GM21717 (cell line): ENCODE measurements at regions not wholly inside any gene's neighbourhood (a gene's known extent, or its start where the extent isn't known, plus 50 kb on each side); places are given as distances from the start of the nearest gene placed in this dataset.

ENCODE experiments used
- ATAC-seq: cut with Tn5 transposase; IDR thresholded peaks from one replicate; pipeline ENCODE4 v1.9.1; 2021; ENCODE audit warnings: mild to moderate bottlenecking, moderate library complexity; ENCODE audit not compliant: unreplicated experiment

DNA sequence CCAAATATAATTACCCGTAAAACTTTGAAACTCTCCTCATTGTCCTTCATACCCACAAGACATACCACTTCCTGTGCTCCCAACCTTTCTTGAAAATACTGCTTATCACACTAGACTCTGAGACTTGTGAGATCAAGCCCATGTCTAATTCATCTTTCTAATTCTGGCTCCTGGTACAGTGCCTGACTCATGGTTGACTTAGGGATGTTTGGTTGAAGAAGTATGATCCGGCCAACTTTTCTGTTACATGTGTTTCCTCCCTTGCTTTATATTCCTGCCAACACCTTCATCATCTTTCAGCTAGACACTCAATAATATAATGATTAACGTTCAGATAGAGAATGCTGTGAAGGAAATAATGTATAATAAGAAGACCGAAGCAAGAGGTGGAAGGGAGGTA lies 58.2 kb downstream of the MEX3B start:
- no peak for ATAC-seq

DNA sequence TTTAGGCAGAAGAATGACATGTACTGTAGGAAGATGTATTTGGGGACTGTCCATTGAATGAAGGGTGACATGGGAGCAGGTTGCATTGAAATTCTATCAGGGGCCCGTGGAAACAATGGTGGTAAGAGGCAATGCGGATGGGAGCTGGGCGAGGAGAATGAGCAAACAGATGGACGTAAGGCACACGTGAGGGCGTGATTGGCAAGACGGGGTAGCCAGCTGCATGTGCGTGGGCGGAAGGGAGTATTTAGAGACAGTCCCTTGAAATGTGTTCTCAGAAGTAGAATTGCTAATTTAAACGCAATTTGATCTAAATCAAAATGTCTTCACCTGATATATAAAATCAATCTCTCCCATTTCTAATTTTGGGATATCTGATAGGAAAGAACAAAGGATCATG lies 62.3 kb downstream of the MEX3B start:
- no peak for ATAC-seq

DNA sequence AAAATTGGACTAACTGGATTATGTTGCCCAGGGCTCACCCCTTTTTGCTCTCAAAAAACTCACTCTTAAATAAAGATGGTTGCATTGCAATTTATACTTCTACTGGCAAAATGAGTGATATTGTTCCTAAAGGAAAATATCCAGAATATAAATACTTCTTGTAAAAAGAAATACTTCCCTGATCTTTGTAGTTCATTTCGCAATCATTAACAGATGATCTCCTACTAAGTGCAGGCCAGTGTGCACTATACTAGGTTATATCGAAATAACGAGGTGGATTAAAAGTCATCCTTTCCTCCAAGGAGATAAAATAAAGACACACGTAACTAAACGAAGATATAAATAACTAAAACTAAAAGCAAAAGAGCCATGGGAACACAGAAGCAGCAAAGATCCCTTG lies 63.0 kb downstream of the MEX3B start:
- no peak for ATAC-seq

DNA sequence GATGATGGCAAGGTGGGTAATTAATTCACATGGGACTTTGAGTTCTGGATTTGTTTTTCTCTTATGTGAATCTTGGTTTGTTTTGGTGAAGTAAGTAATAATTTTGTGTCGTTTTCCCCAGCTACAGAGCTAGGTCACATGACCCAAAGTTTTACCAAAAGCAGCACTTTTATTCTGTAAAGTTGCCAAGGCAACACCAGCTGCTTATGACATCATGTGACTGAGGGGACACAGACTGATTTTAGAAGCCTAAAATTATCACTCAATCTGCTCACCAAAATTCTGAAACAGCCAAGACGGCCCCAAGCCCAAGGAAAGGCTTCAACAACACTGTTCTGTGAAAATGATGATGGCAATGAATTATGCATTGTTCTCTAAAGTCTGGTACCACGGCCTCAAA lies 63.9 kb downstream of the MEX3B start:
- no peak for ATAC-seq

DNA sequence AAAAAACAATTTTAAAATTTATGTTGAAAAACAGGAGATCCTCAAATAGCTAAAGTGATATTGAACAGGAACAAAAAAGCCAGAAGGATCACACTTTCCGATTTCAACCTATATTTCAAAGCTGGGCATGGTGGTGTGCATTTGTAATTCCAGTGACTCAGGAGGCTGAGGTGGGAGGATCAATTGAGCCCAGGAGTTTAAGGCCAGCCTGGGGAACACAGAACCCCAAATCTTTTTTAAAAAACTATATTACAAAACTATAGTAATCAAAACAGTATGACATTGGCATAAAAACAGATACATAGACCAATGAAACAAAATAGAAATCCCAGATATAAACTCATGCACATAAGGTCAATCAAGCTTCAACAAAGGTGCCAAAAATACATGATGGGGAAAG lies 68.4 kb downstream of the MEX3B start:
- no peak for ATAC-seq

DNA sequence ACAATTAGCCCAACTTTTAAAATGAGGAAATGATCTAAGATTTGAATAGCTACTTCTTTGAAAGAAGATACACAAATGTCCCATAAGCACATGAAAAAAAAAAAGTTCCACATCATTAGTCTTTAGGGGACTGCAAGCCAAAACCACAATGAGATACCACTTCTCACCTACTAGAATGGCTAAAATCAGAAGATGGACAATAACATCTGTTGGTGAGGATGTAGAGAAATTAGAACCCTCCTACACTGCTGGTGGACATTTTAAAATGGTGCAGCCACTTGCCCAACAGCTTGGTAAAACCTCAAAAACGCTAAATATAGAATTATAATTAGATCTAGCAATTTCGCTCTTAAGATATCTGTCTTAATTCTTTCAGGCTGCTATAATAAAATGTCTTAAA lies 77.1 kb downstream of the MEX3B start:
- ATAC-seq, result no peak

DNA sequence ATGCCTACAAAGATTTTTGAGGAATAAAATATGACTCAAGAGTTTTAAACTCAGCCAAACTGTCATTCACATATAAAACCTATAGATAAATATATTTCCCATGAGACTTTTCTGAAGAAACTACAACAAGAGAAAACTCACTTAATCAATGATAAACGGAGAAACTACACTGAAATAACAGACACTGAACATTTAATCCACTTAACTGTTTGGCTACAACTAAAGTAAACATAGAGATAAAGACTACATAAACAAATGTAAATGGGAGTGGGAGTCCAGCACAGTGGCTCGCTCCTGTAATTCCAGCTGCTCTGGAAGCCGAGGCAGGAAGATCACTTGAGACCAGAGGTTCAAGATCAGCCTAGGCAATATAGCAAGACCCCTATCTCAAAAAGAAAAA lies 79.2 kb downstream of the MEX3B start:
- no peak for ATAC-seq

DNA sequence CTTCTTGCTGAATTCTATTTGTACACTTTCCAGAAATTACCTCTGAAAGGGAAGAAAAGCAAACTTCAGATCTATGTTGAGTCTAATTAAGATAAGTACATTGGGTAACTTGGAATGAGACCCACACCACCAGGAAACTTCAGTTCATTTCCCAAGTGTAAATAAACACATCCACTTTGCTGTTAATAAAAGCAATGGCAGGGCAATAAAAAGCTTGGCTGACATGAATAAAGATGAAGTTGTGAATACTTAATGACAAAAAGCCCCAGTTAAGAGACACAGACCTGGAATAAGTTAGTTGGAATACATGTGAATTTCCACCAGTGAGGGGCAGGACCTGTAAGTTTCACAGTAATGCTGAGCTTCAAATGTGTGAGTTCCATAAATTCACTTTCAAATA lies 83.3 kb downstream of the MEX3B start:
- ATAC-seq, result no peak

DNA sequence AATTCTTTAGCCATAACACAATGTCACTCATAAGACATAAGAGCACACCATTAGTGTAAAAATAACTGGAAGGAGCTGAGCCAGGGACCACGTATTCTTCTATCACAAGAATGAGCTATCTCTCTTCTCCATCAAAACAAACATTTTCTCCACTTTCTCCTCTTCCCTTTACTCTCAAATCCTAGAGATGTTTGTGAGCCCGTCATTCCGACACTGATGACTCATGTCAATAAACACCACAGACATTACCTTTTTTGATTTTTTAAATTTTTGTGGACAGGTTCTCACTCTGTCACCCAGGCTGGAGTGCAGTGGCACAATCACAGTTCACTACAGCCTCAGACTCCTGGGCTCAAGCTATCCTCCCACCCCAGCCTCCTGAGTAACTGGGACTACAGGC lies 86.6 kb downstream of the MEX3B start:
- no peak for ATAC-seq

DNA sequence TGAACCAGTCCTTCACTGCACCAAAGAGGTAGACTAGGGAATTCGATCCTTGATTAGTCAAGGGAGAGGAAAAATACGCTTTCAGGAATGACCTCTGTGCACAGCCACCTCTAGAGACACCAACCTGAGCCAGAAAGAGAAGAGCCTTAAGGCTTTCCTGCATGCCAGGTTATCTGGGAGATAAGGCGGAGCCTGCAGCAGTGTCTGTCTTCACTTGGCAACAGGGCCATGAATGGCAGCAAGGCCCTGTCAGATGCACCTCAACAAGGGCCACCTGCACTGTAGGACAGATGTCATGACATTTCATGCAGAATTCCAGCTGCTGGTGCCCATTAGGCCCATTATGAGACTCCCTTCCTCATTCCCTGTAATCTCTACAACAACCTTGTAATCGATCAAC lies 88.1 kb downstream of the MEX3B start:
- ATAC-seq, result no peak

DNA sequence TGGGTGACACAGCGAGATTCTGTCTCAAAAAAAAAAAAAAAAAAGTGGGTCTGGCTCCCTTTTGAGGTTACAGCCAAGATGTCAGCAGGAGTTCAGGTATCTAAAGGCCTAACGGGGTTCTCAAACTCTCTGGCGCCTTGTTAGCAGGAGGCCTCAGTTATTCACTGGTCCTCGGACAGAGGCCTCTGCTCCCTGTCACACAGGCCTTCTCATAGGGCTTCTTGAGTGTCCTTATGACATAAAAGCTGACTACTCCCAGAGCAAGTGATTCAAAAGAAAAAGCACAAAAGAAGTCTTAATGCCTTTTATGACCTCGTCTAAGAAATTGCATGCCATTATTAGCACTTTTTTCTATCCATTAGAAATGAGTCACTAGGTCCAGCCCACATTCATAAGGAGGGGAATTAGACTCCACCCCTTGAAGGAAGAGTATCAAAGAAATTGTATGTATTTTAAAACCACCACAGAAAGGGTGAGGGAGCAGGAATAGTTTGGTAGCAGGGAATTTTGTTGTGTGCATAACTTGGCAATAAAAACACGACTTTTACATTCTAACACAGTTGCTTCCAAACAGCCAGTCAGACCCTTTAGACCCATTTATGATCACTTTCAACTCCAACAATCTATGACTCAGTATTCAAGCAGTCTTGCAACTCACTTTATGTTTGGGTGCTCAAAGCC lies 90.3 kb downstream of the MEX3B start:
- ATAC-seq, result no peak

DNA sequence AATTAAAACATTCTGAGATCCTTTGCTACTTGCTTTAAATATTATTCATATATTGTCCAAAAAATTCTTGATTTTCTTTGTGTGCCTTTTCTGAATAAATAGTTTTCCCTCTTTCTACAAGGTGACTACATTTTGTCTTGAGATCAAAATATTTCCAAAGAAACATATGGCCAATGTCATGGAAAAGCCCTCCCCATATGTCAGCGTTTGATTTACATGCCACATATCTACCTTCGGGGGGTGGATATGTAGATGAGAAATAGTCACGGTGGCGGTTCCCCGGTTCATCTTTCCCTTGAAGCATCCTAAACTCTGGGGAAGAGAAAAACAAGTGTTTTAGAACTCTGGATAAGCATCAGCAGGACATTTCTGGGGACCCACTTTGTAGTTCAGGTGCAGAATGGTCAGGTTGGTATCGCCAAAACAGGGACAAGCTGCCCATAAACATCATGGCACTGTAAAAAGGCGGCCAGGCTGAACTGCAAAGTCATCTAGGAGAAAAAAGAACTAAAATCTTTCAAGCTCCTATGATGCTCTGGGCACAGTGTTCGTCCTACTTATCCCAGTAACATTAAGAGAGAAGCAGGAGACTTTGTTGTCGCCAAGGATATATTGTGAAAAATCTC lies 91.5 kb downstream of the MEX3B start:
- no peak for ATAC-seq

DNA sequence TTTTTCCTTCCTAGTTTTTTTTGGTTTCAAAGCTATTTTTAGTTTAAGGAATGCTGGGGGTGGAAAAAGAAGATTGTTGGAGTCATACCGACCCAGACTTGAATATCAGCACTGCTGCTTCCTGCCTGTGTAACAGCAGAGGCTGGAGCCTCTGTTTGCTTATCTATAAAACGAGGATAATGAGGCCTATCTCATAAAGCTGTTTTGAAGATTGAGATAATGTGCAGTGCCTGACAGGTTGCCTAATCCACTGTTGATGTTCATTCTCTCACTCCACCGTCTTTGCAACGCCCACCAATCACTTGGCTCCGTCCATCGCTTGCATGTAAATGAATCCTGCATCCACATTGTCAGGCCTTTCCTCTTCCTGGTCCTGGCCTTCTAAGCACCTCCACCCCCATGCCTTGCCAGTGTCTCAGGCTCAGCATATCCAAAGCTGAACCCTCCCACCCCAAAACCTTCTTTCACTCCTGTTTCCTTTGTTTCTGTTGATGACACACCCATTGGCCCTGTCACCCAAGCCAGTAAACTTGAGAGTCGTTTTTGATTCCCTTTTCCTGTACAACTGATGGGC lies 94.9 kb downstream of the MEX3B start:
- no peak for ATAC-seq

DNA sequence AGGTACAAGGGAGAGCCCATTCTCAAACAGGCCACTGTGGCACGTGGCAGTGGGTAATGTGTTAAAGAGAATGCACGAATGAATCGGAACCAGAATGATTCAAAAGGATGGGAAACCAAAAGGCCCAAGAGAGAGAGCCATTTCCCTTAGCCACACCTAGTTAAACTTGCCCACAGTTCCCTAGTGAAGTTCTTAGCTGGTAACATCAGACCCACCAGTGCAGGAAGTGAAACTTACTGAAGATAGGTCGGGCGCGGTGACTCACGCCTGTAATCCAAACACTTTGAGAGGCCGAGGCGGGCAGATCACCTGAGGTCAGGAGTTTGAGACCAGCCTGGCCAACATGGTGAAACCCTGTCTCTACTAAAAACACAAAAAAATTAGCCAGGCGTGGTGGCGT lies 97.1 kb downstream of the MEX3B start:
- ATAC-seq, result peak; percentile 75

DNA sequence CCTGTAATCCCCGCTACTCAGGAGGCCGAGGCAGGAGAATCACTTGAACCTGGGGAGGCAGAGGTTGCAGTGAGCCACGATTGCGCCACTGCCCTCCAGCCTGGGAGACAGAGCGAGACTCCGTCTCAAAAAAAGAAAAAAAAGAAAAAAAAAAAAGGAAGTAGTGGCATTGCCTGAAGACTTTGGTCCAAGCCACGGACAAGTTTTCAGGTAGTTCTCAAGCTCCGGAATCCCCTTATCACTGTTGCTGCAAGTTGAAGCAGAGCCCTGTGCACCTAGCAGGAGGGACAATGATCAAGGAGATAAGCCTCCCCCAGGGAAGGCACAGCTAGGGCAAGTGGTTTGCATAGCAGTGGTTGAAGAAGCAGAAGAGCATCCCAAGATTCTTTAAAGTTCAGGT lies 97.6 kb downstream of the MEX3B start:
- ATAC-seq, result no peak

DNA sequence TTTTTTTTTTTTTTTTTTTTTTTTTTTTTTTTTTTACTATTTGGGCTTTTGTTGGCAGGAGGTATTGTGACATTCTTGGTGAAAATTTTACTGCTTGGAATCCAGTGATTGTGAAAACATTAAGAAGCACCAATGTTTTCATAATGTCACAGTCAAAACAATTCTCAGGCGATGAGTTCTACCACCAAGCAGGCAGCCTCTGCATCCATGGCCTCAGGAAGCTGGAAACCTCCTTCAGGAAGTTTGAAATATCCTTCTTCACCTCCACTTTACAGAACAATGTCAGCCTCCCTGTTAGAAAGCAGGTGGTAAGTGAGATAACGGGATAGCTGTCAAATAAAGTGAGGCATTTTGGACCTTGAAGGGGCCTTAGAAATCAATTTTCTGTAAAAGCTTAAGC lies 98.3 kb downstream of the MEX3B start:
- no peak for ATAC-seq

DNA sequence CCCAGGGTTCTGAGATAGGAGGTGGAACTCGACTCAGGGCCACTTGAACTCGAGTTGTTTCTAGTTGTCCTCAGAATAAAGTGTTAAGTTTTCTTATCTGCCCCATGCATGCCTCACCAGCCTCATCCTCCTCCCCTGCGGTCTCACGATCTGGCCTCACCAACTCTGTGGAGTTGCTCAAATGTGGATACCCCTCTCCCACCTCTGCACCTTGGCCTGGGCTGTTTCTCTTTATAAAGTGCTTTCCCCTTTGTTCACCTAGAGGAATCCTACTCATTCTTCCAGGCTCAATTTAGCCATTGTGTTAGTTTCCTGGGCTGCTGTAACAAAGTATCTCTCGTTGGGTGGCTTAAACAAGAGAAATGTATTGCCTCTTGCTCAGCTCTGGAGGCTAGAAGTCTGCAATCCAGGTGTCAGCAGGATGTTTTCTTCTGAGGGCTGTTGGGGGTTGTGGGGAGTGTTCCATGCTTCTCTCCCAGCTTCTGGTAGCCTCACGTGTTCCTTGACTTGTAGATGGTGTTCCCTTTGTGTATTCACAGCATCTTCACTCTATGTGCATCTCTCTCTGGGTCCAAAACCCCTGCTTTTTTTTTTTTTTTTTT lies 100.7 kb downstream of the MEX3B start:
- ATAC-seq, result no peak

DNA sequence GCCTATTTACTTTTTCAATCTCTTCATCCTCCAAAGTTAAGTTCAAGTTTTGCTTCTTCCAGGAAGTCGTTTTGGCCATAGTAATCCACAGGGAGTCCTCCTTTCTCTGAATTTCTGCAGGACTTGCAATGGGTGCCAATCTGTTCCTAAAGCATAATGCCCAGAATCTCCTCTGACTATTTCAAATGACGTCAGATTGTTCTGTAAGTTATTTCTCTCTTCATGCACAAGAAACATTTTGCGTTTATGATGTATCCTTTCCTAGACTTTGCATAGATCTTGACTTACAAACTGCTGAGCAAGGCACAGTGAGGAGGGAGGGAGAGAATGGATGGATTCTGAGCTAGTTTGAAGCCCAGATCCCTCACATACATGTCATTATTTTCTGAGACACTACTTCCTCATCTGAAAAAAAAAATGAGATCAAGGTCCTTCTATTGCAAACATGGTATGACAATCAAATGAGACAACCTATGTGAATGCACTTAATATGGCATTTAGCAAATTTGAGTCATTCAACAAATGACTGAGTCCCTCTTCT lies 103.1 kb downstream of the MEX3B start:
- no peak for ATAC-seq

DNA sequence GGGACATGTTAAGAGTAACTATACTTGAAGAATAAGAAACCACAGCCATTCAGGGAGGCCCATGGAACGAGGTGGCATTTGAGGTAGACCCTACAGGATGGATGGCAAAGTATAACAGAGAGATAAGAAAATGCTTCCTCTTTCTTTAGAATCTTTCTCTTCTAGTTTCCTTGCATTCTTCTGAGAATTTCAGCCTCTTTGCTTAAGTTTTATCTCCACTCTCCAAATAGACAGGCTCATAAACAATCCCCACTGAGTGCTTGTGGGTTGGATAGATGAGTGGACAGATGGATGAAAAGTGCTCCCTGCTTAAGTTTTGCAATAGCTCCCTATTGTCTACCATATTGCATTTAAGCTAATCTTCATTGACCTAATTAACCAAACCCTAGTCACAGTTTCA lies 103.7 kb downstream of the MEX3B start:
- no peak for ATAC-seq

DNA sequence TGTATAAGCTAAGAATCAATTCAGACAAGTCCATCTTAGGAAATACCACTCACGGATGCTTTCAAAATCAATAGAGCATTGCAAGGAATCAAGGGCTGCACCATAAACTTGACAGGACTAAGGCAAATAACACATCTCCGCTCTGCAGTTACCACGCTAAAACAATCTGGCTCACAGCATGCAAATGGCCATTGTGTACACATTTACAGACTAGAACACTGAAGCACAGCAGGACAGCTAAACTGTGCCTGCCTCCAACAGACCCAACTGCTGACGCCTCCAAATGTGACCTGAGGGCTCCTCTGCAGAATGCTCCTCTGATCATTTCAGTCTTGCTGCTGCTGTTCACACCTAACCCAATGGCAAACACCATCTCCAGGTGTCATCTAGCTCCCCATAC lies 104.3 kb downstream of the MEX3B start:
- ATAC-seq, result no peak

DNA sequence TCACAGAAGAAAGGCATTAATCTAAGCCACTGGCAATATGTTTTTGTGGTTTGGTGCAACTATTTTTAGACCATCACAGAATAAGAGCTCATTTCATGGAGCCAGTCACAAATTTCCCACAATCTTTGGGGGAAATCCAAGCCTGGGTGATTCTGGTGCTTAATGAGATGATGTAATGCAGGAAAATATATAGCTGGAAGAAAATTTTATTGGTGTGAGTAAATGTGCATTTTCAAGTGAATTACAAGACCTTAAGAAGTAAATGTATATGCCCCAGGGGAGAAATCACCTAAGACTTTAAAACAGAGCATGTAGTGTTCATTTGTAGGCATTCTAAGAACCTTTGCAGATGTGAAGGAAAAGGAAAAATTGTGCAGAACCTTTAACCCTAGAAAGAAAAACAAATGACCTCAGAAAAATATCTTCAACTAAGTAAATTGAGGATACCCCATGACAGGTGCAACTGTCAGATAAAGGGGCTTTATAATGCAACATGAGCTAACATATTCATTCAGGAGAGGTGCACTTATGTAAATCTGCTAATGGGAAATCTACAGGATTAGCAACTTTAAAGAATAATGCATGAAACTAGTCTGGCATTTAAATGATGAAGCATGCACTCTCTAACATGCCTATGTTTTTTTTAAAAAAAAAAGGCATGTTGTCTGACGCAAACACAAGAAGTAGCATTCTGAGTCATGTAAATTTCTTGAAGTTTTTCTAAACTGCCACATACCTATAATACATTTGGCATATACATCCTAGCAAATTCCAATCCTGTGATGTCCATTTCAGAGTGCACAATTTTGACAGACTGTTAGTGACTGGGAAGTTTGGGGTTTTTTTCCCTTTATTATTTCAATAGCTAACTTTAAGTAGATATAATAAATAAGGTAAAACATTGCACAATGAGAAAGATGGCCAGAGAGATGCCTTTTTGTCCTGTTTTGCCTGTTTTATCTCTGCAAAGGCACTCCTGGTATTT lies 105.1 kb downstream of the MEX3B start:
- no peak for ATAC-seq
